Adipocyte (in vitro differentiated cells): ENCODE measurements at regions not wholly inside any gene's neighbourhood (a gene's known extent, or its start where the extent isn't known, plus 50 kb on each side); places are given as distances from the start of the nearest gene placed in this dataset.

Experiments
- DNase-seq: peaks from one replicate; pipeline ENCODE4 v3.0.0-alpha.2; 2015; ENCODE audit warnings: low read depth
- H3K27me3 ChIP-seq: replicated peaks from 2 replicates; pipeline ENCODE4 v1.7.0; 2013; ENCODE audit warnings: mild to moderate bottlenecking, low read length, moderate library complexity; ENCODE audit not compliant: control insufficient read depth, insufficient read depth
- H3K36me3 ChIP-seq: 2 replicates; pipeline ENCODE4 v1.7.0; 2013; ENCODE audit warnings: low read length, mild to moderate bottlenecking, moderate library complexity; ENCODE audit not compliant: control insufficient read depth, insufficient read depth, severe bottlenecking
- H3K4me1 ChIP-seq: 2 replicates; pipeline ENCODE4 v1.7.0; 2013; ENCODE audit warnings: mild to moderate bottlenecking, low read length, moderate library complexity; ENCODE audit not compliant: control insufficient read depth, insufficient read depth
- H3K4me3 ChIP-seq: 2 replicates; pipeline ENCODE4 v1.7.0; 2013; ENCODE audit warnings: mild to moderate bottlenecking, low read length, moderate library complexity
- H3K9ac ChIP-seq: 2 replicates; pipeline ENCODE4 v1.7.0; 2013; ENCODE audit warnings: mild to moderate bottlenecking, low read length, moderate library complexity
- H3K9me3 ChIP-seq: 2 replicates; pipeline ENCODE4 v1.7.0; 2013; ENCODE audit warnings: mild to moderate bottlenecking, low read length, moderate library complexity; ENCODE audit not compliant: control insufficient read depth

DNA sequence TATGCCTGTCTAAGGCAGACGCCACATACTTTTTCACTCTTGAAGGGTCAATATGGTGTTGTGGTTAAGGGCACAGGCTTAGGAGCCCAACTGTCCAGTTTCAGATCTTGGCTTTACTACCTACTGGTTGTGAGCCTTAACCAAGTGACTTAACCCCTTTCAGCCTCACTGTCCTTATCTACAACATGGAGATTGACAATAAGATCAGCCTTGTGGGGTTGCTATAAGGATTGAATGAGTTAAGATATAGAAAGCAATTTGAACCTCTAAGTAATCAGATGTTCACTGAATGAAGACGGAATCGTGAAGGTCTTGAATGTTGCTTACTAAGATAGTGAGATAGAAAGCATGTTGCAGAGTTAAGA is 121.3 kb upstream of the JUN start:
- no peaks in the 10 kb centered on the region for H3K9me3 ChIP-seq
- DNase-seq = no peak
- no peak overlapping the region for H3K4me3 ChIP-seq
- no peaks in the 10 kb centered on the region for H3K36me3 ChIP-seq
- no peaks in the 10 kb centered on the region for H3K27me3 ChIP-seq
- no peak overlapping the region for H3K9ac ChIP-seq
- peaks cover 38% of the 10 kb centered on the region for H3K4me1 ChIP-seq

DNA sequence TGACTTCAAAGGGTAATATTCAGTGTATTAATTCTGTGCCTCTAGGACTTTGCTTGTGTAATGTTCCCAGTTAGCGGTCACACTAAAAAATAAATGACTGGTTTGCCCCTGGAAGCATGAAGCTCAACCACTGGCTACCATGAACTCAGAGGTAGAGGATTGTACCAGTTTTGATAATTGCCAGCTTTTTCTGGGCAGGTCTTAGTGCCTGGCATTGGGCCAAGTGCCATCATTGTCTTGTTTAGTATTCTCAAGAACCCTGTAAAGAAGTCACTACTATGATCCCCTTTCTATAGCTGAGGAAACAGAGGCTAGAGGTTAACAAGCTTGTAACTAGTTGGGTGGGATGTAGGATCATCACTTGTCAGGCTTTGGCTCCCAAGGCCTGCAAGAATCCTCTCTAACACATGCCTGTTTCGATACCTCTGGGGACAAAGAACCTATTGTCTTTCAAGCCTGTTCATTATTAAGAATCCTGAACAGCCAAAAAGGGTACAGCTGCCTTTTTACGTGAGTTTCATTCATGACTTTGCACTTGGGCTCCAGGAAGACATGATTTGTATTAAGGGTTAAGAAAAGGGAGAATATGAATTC is 121.9 kb upstream of the JUN start:
- H3K36me3 ChIP-seq = no peaks in the 10 kb centered on the region

DNA sequence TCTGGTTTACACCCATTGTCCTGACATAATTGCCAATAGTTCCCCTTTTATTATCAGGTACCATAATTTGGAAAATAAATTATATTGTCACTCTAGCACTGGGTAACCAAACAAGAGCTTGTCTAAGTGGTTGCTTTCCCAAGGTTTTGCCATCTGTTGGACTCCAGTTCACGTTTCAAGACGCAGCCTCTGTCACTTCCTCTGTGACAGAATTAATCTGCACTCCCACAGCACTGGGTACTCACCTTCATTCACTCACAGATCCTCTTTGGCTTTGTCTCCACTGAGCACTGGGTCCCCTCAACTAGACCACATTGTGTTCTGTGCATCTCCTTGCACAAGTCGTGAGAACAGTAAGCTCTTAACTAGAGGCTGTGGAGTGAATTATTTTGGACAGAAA is 123.6 kb upstream of the JUN start:
- Histone ChIP-seq H3K4me1 (peaks cover 28% of the 10 kb centered on the region), H3K4me3 (no peak overlapping the region), H3K27me3 (no peaks in the 10 kb centered on the region), H3K9me3 (no peaks in the 10 kb centered on the region), H3K9ac (no peak overlapping the region), H3K36me3 (no peaks in the 10 kb centered on the region)
- no peak for DNase-seq

More for the DNA sequence above, 121.9 kb upstream of the JUN start:
- H3K9me3 ChIP-seq = no peaks in the 10 kb centered on the region
- no peak overlapping the region for H3K4me3 ChIP-seq
- H3K27me3 ChIP-seq = no peaks in the 10 kb centered on the region
- H3K4me1 ChIP-seq = peaks cover 32% of the 10 kb centered on the region
- DNase-seq = no peak
- no peak overlapping the region for H3K9ac ChIP-seq

DNA sequence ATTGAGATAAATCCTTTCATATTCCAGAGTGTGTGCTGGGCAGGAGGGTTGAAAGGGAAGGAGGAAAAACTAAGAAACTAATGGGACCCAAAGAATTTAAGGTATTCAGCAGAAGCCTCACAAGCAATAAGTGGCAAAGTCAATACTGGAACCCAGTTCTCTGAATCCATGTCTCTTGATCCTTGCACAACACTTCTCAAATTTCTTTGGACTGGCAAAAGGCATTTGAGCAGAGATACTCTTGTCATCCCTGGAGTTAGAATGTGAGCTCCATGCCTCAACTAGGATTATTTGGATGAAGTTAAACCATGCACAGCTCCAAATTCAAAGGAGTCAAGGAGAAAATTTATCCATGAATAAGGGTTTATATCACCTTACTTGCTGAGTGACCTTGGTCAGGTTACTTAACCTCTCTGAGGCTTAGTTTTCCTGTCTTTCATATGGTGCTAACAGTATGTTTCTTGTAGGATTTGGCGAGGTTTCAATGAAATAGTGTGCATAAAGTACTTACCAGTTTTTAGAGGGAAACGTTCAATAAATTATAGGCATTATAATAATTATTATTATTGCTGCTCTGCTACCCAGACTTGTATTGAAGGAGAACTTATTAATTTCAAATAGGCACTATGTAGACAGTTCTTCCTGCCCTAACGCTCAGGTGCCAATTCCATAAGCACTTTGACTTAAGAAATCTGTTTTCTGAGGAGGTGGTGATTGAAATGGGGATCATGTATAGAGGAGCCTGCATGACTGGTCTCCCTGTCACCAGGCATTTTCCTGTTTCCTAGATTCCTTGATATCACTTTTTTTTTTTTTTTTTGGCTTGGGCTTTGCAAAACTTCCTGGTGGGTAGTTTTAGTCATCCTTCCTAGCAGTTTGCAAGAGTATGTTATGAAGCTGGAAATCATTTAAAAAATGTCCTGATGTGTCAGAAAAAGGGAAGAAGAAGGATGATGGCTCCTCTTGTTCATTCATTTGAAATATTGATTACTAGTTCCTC is 125.0 kb upstream of the JUN start:
- H3K36me3 ChIP-seq = no peaks in the 10 kb centered on the region
- H3K27me3 ChIP-seq = no peaks in the 10 kb centered on the region
- DNase-seq = peak; percentile 67

DNA sequence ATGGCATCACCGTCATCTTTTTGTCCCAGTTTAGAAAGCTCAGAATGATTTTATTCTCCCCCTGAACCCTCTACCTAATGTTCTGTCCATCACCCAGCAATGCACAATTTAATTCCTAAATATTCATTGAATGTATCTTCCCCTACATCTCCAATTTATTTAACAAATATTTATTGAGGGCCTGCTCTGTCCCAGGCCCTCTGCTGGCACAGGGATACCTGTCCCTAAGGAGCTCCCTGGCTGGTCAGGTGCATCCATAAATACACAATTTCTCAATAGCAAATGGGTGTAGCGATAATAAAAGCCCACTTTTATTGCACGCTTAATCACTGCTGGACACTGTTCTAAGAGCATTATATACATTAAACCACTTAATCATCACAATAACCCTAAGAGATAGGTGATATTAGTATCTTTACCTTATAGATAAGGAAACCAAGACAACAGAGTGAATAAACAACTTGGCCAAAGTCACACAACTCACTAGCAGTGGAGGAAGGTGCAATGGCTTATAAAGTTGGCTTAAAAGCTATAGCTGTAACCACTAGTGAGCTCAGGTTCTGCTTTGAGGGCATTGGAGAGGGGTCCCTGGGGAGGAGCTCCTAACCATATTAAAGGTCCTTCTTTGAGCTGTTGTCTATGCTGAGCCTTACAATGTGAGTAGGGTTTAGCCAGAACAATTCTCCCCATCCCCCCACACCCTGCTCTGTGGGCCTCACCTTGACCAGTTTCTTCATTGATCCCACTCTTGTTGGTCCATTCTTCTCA is 126.3 kb upstream of the JUN start:
- no peak for DNase-seq
- H3K27me3 ChIP-seq = no peaks in the 10 kb centered on the region
- no peak overlapping the region for H3K9ac ChIP-seq
- peaks cover 4% of the 10 kb centered on the region for H3K9me3 ChIP-seq
- H3K4me3 ChIP-seq = no peak overlapping the region
- peaks cover 21% of the 10 kb centered on the region for H3K4me1 ChIP-seq
- no peaks in the 10 kb centered on the region for H3K36me3 ChIP-seq

More for the DNA sequence above, 125.0 kb upstream of the JUN start:
- Histone ChIP-seq H3K4me1 (peaks cover 21% of the 10 kb centered on the region), H3K9me3 (no peaks in the 10 kb centered on the region), H3K4me3 (no peak overlapping the region), H3K9ac (peak overlapping the region; percentile 32)

DNA sequence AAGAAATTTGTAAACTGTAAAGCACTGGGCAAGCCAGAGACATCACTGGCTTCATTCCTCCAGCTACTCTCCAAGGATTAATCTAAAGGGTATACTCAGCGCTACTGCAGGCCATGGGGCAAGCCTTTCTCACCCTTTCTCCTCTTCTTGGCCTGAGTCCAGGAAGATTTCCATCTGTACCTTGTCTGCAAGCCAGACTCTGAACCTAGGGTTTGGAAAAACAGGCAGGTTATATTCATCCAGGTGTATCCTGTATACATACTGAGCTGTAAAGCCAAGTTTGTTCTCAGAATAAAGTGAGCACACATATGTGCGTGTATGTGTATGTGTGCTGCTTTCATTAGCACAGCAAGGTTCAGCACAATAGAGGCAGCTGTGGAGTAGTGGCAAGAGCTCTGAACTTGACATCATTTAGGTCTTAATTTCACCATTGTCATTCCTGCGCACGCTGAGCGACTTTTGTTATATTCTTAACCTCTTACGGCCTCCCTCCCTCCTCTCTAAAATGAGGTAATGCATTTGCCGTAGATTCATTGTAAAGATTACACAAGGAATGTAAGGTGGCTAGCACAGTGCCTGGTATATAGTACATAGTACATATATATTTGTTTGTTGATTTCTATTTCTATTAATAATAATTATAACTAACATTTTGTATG is 128.1 kb upstream of the JUN start:
- H3K9ac ChIP-seq = no peak overlapping the region

DNA sequence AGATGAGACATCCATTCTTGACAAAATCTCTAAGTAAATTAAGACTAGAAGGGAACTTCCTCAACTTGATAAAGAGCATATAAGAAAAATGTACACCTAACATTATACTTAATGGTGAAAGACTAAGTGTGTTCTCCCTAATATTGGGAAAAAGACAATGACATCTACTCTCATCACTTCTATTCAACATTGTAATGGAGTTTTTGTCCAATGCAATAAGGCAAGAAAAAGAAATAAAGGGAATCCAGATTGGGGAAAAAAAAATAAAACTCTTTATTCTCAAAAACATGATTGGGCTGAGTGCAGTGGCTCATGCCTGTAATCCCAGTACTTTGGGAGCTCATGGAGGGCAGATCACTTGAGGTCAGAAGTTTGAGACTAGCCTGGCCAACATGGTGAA is 131.1 kb upstream of the JUN start:
- peaks cover 2% of the 10 kb centered on the region for H3K4me1 ChIP-seq
- H3K36me3 ChIP-seq = no peaks in the 10 kb centered on the region
- no peaks in the 10 kb centered on the region for H3K27me3 ChIP-seq
- DNase-seq = no peak
- H3K9ac ChIP-seq = no peak overlapping the region
- no peak overlapping the region for H3K4me3 ChIP-seq
- peaks cover 7% of the 10 kb centered on the region for H3K9me3 ChIP-seq

More for the DNA sequence above, 128.1 kb upstream of the JUN start:
- H3K4me1 ChIP-seq = peaks cover 21% of the 10 kb centered on the region
- no peak overlapping the region for H3K4me3 ChIP-seq
- H3K36me3 ChIP-seq = no peaks in the 10 kb centered on the region
- peaks cover 7% of the 10 kb centered on the region for H3K9me3 ChIP-seq
- no peak for DNase-seq
- H3K27me3 ChIP-seq = no peaks in the 10 kb centered on the region

DNA sequence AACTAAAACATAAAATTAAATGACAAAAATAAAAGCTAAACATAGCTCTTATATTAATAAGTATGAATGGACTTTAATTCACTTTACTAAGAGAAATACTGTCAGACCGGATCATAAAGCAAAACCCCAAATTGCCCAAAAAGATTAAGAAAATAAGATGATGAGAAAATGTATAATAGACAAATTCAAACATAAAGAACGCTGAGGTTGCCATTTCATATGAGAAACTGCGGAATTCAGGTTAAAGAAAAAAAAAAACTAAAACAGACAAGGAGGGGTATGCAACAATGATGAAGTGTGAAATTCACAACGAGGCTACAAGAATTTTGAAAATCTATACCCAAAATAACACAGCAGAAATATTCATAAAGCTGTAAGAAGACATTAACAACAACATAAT is 133.6 kb upstream of the JUN start:
- H3K9me3 ChIP-seq = peaks cover 7% of the 10 kb centered on the region
- H3K9ac ChIP-seq = no peak overlapping the region
- no peaks in the 10 kb centered on the region for H3K36me3 ChIP-seq

DNA sequence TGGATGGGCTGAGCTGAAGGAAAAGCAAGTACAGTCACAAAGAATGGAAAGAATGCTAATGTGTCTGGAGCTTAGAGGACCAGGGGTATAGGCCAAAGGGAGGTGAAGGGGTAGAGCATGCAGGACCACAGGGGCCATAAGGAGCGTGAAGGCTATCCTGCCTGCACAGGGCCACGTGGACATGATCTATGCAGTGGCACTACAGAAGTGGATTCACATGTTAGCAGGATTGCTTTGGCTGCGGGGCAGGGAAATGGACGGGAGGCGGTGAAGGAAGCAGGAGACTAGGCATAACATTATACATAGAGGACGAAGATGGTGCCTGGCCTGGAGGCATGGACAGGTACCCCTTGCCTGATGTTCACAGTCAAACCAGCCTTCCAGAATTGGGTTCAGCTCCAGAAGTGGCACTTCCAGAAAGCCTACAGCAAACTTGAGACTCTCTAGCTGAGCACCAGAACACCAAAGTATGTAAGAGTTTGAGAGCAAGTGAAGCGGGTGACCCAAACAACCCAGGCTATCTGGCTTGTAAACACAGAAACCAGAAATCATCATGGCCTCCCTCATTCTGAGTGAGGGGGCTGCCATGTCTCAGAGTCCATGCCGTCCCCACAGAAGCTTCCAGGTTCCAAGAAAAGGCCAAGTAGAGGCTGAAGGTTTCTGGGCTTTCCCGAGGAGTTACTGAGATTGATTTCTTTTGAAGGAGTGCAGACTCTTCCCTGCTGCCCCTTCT is 135.5 kb upstream of the JUN start:
- no peak overlapping the region for H3K4me3 ChIP-seq

More for the DNA sequence above, 133.6 kb upstream of the JUN start:
- Histone ChIP-seq H3K4me3 (no peak overlapping the region), H3K27me3 (no peaks in the 10 kb centered on the region), H3K4me1 (no peaks in the 10 kb centered on the region)
- no peak for DNase-seq

DNA sequence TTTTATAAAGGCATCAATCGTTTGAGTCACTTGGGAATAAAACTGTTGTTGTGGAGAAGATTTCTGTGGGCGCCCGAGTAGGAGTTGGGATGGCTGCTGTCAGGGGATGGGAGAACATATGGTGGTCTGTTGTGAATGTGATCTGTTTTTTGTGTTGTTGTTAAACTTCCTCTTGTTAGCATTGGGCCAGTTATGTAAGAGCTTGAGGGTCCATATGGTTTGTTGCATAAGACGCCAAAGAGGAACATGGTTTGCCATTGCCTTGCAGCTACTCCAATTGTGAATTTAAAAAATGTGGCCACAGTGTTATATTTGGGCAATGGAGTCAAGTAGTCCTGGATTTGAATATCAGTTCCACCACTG is 136.1 kb upstream of the JUN start:
- no peak for DNase-seq
- Histone ChIP-seq H3K4me1 (no peaks in the 10 kb centered on the region), H3K9ac (no peak overlapping the region), H3K4me3 (no peak overlapping the region), H3K27me3 (no peaks in the 10 kb centered on the region), H3K9me3 (peaks cover 5% of the 10 kb centered on the region), H3K36me3 (no peaks in the 10 kb centered on the region)

More for the DNA sequence above, 135.5 kb upstream of the JUN start:
- DNase-seq = no peak
- Histone ChIP-seq H3K9me3 (peaks cover 7% of the 10 kb centered on the region), H3K36me3 (no peaks in the 10 kb centered on the region), H3K27me3 (no peaks in the 10 kb centered on the region), H3K4me1 (no peaks in the 10 kb centered on the region), H3K9ac (no peak overlapping the region)
